GM18873 (cell line): ENCODE measurements at regions not wholly inside any gene's neighbourhood (a gene's known extent, or its start where the extent isn't known, plus 50 kb on each side); places are given as distances from the start of the nearest gene placed in this dataset.

ENCODE experiments used
- ATAC-seq: cut with Tn5 transposase; IDR thresholded peaks from one replicate; pipeline ENCODE4 v1.9.1; 2021; ENCODE audit warnings: mild to moderate bottlenecking, moderate library complexity, moderate number of reproducible peaks; ENCODE audit not compliant: unreplicated experiment, low FRiP score

DNA sequence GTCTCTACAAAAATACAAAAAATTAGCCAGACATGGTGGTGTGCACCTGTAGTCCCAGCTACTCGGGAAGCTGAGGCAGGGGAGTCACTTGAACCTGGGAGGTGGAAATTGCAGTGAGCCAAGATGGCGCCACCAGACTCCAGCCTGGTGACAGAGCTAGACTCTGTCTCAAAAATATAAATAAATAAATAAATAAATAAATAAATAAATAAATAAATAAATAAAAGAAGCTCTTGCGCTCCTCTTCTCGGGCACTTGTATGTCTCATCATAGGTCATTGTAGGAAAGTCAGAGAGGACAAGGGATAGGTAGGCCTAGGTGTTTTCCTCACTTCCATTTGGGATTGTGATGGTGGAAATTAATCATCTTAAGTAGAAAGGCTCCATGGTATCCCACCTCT lies 252.8 kb downstream of the PIK3R1 start:
- ATAC-seq, result no peak

DNA sequence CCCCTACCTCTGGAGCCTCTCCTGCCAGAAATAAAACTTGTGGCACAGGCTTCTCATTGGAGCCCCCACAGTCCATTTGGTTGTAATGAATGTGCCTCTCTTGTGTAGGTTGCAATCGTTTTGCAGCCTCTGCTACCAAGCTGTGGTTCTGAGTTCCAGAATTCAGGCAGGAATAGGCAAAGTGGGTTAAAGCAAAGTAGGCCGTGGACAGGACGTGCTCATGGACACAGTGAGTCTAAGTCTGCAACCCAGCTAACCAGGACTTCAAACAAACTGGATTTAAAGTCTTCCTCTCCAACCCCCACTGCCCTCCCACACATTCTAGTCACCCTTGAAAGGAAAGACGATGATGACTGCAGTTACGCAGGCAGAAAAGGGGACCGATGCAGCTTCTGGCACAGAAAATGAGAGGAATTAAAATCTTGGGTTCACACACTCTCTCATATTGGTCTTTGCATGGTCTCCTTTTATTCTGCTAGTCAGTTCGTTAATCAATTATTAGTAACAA lies 260.0 kb downstream of the PIK3R1 start:
- ATAC-seq, result no peak

DNA sequence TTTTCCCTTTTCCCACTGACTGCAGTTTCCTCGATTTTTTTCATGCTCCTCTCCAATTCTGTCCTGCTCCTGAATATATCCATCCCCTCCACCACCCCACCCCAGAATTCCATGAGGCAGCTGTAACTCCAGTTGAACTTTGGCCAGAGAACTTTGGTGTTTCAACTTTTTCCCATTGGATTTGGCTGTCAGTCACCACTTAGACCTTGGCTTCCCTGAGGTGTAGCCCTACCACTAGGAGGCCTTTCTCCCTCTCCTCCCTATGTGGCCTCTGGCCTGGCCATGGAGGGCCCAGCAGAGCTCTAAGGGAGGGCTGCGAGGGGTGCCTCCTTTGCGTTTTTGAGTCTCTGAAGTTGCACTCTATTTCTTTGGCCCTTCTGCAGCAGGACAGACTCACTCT lies 261.3 kb downstream of the PIK3R1 start:
- ATAC-seq, result no peak

- no peak for ATAC-seq
Measured at GRCh38 chr5:68478301-68479095, 262.9 kb downstream of the PIK3R1 start.

DNA sequence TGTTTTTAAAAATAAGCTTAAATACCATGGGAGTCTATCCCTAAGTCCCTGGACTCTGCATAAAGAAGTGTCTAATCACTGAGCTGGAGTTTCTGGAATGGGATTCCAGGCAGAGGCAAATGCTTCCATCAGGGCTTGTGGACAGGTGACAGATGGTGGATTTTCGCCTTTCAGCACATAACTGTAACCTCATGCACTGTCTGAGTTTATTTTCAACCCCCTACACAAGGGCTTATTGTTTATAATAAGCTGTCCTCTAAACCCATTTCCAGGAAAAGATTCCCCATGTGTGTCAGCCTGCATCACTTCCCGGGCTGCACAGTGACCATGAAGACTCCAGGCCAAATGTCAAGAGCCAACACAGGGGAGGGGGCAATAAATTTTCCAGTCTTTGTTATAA lies 264.0 kb downstream of the PIK3R1 start:
- no peak for ATAC-seq

GRCh38 chr5:68480335-68480940 lies 264.9 kb downstream of the PIK3R1 start:
- no peak for ATAC-seq

- ATAC-seq, result no peak
Measured at GRCh38 chr5:68482199-68482598, 266.6 kb downstream of the PIK3R1 start.

- no peak for ATAC-seq
Measured at GRCh38 chr5:68484307-68485068, 268.9 kb downstream of the PIK3R1 start.

GRCh38 chr5:68489556-68489955 lies 274.0 kb downstream of the PIK3R1 start:
- ATAC-seq, result no peak

- ATAC-seq, result no peak
Measured at GRCh38 chr5:68490406-68490805, 274.9 kb downstream of the PIK3R1 start.

GRCh38 chr5:68494771-68495170 lies 279.2 kb downstream of the PIK3R1 start:
- ATAC-seq, result no peak

DNA sequence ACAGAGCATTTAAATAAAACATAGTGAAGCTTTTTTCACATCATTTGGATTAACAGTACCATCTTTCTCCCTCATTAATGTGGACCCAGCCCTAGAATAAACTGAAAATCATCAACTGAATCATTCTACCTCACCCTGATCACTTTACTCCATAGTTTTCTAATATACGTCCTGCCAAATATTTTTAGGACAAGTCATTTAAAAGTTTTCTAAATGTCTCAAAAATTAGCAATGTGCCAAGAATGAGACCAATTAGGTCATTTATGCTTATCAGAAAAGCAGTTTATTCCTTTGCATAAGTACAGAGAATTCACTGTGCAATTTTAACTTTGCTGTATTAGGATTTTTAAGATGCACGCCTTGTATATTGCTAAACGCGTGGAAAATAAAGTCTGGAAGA lies 284.4 kb downstream of the PIK3R1 start:
- no peak for ATAC-seq

GRCh38 chr5:68500813-68501212 lies 285.3 kb downstream of the PIK3R1 start:
- no peak for ATAC-seq

DNA sequence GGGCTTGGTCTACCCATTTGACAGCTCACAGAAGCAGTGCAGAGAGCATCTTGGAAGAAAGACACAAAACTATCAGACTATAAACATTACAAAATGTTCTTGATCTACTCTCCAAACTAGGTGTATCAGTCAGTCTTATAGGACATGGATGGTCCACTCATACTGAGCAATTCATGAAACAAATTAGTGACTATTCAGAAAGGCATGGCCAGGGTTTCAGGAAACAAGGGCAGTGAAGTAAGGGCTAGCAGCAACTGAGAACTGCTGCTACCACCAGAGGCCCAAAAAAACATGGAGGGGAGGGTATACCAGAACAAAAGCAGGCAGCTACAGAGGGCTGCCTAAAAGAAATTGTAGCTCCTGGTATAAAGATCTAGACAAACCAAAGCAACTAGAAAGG lies 287.0 kb downstream of the PIK3R1 start:
- no peak for ATAC-seq

- ATAC-seq, result no peak
Measured at GRCh38 chr5:68504306-68504705, 288.8 kb downstream of the PIK3R1 start.

- no peak for ATAC-seq
Measured at GRCh38 chr5:68505917-68506860, 290.6 kb downstream of the PIK3R1 start.

GRCh38 chr5:68515514-68515913 lies 300.0 kb downstream of the PIK3R1 start:
- no peak for ATAC-seq

- ATAC-seq, result no peak
Measured at GRCh38 chr5:68518286-68518685, 302.7 kb downstream of the PIK3R1 start.

GRCh38 chr5:68519143-68519542 lies 303.6 kb downstream of the PIK3R1 start:
- ATAC-seq, result no peak

GRCh38 chr5:68521776-68522175 lies 306.2 kb downstream of the PIK3R1 start:
- ATAC-seq, result no peak
